Activated T-cell treated with anti-CD3 and anti-CD28 coated beads, Interleukin-2, amount 50 U/mL, for 72 hours (primary cell): ENCODE measurements at regions not wholly inside any gene's neighbourhood (a gene's known extent, or its start where the extent isn't known, plus 50 kb on each side); places are given as distances from the start of the nearest gene placed in this dataset.

Experiments used
- ATAC-seq, 2 donors: fragments of 150-1000 bp; cut with Tn5 transposase; replicated peaks in 1 of 2; 2 replicates each; pipeline ENCODE4 v1.10.0; 2021; ENCODE audit warnings: moderate library complexity in 2 of 2, mild to moderate bottlenecking in 1 of 2
- DNase-seq, 2 donors: peaks; one replicate each; pipeline ENCODE4 v3.0.0; 2021 to 2022; ENCODE audit warnings: mixed read lengths in 1 of 2
- H3K27ac Mint-ChIP-seq: one replicate; pipeline ENCODE4 v1.8.0; 2022; ENCODE audit warnings: mild to moderate bottlenecking, moderate library complexity, mixed read lengths
- H3K27me3 Mint-ChIP-seq: one replicate; pipeline ENCODE4 v1.8.0; 2022; ENCODE audit warnings: low read depth, mixed read lengths
- H3K36me3 Mint-ChIP-seq, 2 donors: one replicate each; pipeline ENCODE4 v1.8.0; 2022; ENCODE audit warnings: mixed read lengths in 2 of 2, mild to moderate bottlenecking in 1 of 2; ENCODE audit not compliant: insufficient read depth in 2 of 2
- H3K4me1 Mint-ChIP-seq: one replicate; pipeline ENCODE4 v1.8.0; 2022; ENCODE audit warnings: low read depth, mixed read lengths
- H3K4me3 Mint-ChIP-seq, 2 donors: one replicate each; pipeline ENCODE4 v1.8.0; 2022; ENCODE audit warnings: mild to moderate bottlenecking in 2 of 2, mixed read lengths in 2 of 2, moderate library complexity in 2 of 2
- H3K9me3 Mint-ChIP-seq, 2 donors: one replicate each; pipeline ENCODE4 v1.8.0; 2022; ENCODE audit warnings: mixed read lengths in 2 of 2

DNA sequence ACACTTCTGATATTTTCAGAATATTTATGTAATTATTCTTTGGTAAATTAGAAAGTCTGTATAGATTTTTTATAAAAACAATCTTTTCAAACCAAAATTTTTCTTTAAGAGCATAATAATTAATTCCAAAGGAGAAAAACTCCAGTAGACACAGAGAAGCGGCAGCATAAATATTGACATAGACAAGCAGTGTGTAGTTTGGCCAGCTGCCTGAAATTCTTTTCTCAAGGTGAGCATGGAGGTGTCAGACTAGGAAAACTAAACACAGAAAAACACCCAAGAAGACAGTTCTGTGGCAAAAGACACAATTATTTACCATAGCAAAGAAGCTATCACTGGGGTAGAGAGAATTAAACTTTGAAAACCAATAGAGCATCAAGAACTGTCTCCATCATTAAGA, 82.4 kb downstream of the KLF6 start:
- Mint-ChIP-seq H3K27ac (no peak overlapping the region), H3K27me3 (peaks cover 4% of the 10 kb centered on the region), H3K4me1 (no peaks in the 10 kb centered on the region), H3K4me3 (no peak overlapping the region), H3K9me3 (peaks cover 0 to 2% of the 10 kb centered on the region in 2 donors), H3K36me3 (no peaks in the 10 kb centered on the region)
- ATAC-seq (no peak), DNase-seq (no peak)

DNA sequence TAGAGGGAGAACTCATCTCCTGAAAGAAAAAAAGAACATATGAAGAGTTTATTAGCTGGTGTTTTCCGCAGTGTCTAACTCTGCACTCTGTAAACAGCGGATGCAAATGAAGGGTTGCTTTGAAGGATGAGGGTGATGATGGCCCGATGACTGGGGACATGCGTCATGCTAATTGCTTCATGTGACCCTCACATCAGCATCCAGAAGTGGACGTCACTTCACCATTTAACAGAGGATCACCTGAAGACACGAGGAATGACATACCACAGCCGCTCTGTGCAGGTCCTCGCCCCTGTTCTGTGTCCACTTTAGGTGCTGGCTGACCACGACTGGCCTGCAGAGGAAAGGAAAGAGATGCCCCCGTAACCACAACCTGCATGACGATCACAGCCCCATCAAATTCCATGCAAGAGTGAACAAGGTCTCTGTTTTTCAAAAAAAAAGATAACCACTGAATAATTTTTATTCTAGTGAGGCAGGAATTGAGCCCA, 82.9 kb downstream of the KLF6 start:
- DNase-seq (no peak), ATAC-seq (no peak)
- Mint-ChIP-seq H3K9me3 (peaks cover 0 to 4% of the 10 kb centered on the region in 2 donors), H3K4me1 (no peaks in the 10 kb centered on the region), H3K36me3 (no peaks in the 10 kb centered on the region), H3K27ac (no peak overlapping the region), H3K27me3 (peaks cover 9% of the 10 kb centered on the region), H3K4me3 (no peak overlapping the region)

DNA sequence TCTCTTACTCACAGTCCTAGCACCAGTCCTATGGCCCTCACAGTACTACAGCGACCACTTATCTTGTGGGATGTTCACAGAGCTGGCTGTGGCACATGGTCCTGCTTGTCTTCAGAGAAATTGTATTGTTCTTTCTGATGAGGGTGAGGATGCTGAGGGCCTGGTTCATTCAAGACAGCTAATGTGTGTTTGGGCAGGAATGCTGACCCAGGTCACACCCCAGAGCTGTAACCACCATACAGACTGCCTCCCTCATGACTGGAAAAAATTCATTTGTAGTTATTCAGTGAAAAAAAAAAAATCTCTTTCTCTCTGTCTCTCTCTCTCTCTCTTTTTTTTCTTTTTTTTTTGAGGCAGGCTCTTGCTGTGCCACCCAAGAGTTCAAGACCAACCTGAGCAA, 83.5 kb downstream of the KLF6 start:
- no peak overlapping the region for H3K27ac Mint-ChIP-seq
- no peaks in the 10 kb centered on the region for H3K36me3 Mint-ChIP-seq
- DNase-seq (no peak), ATAC-seq (no peak)
- no peak overlapping the region for H3K4me3 Mint-ChIP-seq
- H3K9me3 Mint-ChIP-seq, result peaks cover 0 to 5% of the 10 kb centered on the region in 2 donors
- peaks cover 11% of the 10 kb centered on the region for H3K27me3 Mint-ChIP-seq
- no peaks in the 10 kb centered on the region for H3K4me1 Mint-ChIP-seq

DNA sequence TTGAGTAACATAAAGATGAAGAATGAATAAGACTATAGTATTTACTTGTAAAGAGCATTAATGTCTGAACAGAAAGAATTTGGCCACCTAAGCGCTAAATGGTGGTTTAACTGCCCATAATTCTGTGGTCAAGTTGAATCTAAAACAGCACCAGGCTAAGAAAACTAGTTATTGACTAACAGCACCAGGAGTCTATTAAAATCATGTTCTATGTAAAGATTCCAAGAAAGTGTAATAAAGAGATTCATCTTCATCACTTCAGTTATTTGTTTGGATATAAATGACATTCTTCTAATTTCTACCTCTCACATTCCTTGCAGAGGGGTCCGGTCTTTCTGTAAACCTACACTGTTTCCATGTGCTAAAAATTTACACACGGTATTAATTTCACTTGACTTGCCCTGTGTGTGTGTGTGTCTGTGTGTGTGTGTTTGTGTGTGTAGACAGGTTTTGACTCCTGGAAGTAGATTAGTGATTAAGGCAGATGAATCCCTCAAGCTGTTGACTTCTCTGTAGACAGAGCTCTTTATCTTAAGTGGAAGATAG, 84.4 kb downstream of the KLF6 start:
- ATAC-seq, result no peak
- Mint-ChIP-seq H3K27ac (no peak overlapping the region), H3K9me3 (peaks cover 0 to 8% of the 10 kb centered on the region in 2 donors), H3K4me1 (no peaks in the 10 kb centered on the region), H3K36me3 (no peaks in the 10 kb centered on the region), H3K4me3 (no peak overlapping the region), H3K27me3 (peaks cover 11% of the 10 kb centered on the region)
- no peak for DNase-seq

DNA sequence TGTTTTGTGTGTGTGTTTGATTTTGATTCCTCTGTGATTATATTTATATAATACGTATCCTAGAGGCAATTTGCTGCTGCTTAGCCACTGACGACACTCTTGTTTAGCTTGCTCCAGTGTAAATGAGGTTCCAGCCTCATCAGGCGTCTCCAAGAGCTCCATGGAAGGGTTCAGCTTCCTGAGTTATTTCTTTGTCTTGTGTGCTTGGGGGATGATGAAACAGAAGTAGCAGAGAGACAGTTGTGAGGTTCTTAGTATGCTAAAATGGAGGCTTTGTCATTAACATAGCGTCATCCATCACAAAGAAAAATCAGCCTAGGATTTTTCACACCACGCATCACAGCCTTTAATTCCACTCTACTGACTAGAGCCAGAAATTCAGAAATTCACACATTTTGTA, 85.1 kb downstream of the KLF6 start:
- H3K27ac Mint-ChIP-seq, result no peak overlapping the region
- DNase-seq, result no peak
- peaks cover 11% of the 10 kb centered on the region for H3K27me3 Mint-ChIP-seq
- H3K36me3 Mint-ChIP-seq, result no peaks in the 10 kb centered on the region
- no peak overlapping the region for H3K4me3 Mint-ChIP-seq
- no peaks in the 10 kb centered on the region for H3K4me1 Mint-ChIP-seq
- H3K9me3 Mint-ChIP-seq, result peaks cover 0 to 8% of the 10 kb centered on the region in 2 donors
- no peak for ATAC-seq

DNA sequence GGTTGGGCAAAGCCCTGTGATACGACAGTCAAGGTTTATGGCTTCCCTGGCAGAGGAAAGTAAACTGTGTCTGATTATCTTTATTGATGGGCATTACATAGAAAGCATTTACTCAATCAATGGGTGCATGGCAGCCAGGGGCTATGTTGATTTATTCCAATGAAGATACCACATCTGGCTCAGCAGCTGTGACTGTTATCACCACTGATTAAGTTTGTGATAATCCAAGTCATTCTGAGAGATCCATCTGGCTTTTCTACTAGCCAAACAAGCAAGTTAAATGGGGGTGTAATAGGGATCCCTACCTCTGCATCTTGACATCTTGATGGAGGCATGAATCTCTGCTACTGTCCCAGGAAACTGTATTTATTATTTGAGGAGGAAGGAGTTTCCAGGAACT, 86.7 kb downstream of the KLF6 start:
- H3K27me3 Mint-ChIP-seq, result peaks cover 11% of the 10 kb centered on the region
- no peak overlapping the region for H3K27ac Mint-ChIP-seq
- peaks cover 0 to 8% of the 10 kb centered on the region in 2 donors for H3K9me3 Mint-ChIP-seq
- no peak for ATAC-seq
- no peaks in the 10 kb centered on the region for H3K36me3 Mint-ChIP-seq
- no peaks in the 10 kb centered on the region for H3K4me1 Mint-ChIP-seq
- no peak overlapping the region for H3K4me3 Mint-ChIP-seq
- no peak for DNase-seq

DNA sequence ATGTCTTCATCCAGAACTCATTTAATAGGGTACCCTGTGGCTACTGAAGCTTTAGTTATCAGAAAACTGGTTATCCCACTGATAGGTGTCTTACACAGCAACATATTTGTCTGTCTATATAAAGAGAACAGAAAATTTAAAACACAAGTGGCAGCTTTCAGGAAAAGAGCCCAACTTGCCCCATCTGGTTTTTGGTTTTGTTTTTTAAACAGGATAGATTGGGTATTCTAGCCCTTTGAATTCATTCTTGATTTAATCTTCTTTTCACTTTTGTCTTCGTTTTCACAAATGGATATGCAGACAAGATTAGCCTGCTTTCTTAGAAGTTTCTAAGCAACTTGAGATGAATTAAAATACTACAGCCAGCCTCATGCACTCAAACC, 91.3 kb downstream of the KLF6 start:
- no peak for ATAC-seq
- Mint-ChIP-seq H3K36me3 (no peaks in the 10 kb centered on the region), H3K4me1 (peaks cover 12% of the 10 kb centered on the region), H3K9me3 (peaks cover 0 to 8% of the 10 kb centered on the region in 2 donors), H3K4me3 (no peak overlapping the region), H3K27ac (no peak overlapping the region), H3K27me3 (peaks cover 11% of the 10 kb centered on the region)
- no peak for DNase-seq

DNA sequence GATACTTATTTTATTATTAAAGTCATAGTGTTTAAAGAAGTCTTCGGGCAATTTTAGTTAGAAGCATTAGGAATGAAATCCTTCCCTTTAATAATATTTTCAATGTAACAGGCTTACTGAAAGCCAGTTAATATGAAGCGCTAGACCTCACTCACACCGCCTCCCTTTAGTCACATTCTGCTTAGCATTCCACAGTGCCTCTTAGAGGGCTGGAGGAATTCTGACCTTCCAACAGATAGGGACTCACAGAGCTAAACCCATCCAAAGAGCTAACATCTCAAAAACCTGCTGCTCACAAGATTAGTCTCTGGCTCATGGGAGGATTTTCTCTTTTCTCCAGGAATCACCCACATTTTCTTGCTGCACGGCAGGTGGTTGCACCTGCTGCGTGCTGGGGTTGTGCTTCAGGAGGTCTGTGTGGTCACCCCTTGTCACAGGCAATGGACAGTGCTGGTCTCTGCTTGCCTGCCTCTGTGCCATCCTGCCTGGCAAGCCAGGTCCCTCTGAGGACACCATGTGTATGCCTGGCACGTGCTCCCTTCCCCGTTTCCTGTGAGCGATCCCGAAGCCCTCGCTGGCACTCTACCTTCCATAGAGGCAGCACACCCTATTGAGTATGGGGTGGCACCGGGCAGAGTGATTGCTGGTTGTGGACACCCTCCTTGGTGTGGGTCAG, 91.8 kb downstream of the KLF6 start:
- H3K36me3 Mint-ChIP-seq, result no peaks in the 10 kb centered on the region
- no peak overlapping the region for H3K27ac Mint-ChIP-seq
- DNase-seq, result no peak
- H3K9me3 Mint-ChIP-seq, result peaks cover 0 to 8% of the 10 kb centered on the region in 2 donors
- no peak for ATAC-seq
- H3K27me3 Mint-ChIP-seq, result peaks cover 11% of the 10 kb centered on the region
- peaks cover 12% of the 10 kb centered on the region for H3K4me1 Mint-ChIP-seq
- H3K4me3 Mint-ChIP-seq, result no peak overlapping the region

DNA sequence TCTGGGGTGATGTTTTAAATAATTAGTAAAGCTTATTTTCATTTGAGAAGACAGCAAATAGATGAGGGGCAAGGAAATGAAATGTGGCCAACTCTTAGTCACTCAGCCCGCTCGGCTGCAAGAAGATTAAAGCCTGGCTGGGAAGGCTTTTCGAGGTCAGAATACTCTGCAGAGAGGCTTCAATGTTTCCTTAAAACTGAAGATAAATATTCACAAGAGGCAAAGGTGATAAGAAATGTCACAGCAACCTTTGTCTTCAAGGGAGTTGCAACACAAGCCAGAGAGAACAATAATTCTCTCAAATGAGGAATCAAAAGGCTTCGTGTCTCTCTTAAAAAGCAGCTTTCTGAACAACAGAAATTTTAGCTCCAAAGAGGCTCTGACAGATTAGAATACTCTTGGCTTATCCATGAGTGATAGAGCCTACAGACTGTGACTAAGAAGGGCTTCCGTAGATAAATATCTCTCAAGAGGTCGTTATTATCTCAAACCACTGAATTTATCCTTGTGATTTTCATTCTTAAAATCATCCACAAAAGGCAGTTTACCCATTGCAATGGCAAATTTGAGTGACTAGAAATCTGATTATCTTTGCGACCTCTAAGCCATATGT, 92.5 kb downstream of the KLF6 start:
- H3K27ac Mint-ChIP-seq, result no peak overlapping the region
- H3K27me3 Mint-ChIP-seq, result peaks cover 10% of the 10 kb centered on the region
- peaks cover 0 to 5% of the 10 kb centered on the region in 2 donors for H3K9me3 Mint-ChIP-seq
- ATAC-seq (no peak), DNase-seq (no peak)
- no peak overlapping the region for H3K4me3 Mint-ChIP-seq
- peaks cover 12% of the 10 kb centered on the region for H3K4me1 Mint-ChIP-seq
- H3K36me3 Mint-ChIP-seq, result no peaks in the 10 kb centered on the region

DNA sequence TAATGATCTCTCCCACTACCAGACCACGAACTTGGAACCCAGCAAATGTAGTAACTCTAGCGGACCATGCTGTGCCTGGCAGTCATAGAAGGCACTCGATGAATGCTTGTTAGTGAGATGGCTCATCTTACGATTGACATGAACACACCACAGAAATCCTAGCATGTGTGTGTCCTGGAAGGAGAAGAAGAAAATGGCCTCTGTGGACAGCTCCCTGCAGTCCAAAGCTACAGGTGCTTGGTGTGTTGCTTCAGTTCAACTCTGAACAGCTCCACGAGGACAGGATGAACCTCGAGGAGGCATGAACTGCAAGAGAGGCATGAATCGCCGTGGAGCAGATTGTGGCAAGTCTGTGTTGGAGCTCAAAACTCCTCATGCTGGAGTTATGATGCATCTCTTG, 93.5 kb downstream of the KLF6 start:
- Mint-ChIP-seq H3K9me3 (peaks cover 0 to 2% of the 10 kb centered on the region in 2 donors), H3K4me1 (peaks cover 12% of the 10 kb centered on the region), H3K4me3 (no peak overlapping the region), H3K36me3 (no peaks in the 10 kb centered on the region), H3K27me3 (peaks cover 7% of the 10 kb centered on the region), H3K27ac (no peak overlapping the region)
- DNase-seq, result no peak
- ATAC-seq, result no peak

DNA sequence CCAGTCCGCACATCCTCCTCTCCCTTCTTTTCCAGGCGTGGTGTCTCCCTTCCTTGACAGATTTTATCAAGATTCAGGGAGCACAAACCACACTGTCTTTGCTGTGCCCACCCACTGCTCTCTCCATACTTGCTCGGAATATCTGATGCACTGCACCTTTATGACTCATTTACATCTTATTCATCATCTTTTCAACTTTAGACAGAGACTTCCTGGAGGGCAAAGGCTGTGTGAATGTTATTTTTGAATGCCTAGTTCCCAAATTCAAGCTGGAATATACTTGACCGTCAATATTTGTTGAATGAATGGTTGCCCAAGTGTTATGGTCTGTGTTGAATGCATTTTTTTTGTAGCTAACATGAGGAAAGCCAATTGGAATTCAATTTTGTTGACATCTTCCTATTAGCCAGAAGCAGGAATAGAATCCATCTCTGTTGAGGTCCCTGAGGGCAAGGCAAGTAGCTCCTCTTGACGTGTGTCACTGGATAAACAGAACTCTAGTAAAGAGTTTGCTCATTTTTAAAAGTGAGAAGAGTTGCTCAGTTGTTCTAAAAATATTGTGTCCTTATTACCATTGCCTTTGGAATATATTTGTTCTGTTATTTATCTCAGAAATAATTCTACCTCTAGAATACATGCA, 95.0 kb downstream of the KLF6 start:
- H3K9me3 Mint-ChIP-seq, result no peaks in the 10 kb centered on the region
- peaks cover 7% of the 10 kb centered on the region for H3K27me3 Mint-ChIP-seq
- peak overlapping the region in 1 of 2 donors; percentile 55 for H3K4me3 Mint-ChIP-seq
- no peaks in the 10 kb centered on the region for H3K36me3 Mint-ChIP-seq
- peaks cover 15% of the 10 kb centered on the region for H3K4me1 Mint-ChIP-seq
- ATAC-seq (peak; percentile 65 to 82), DNase-seq (peak in 1 of 2 donors; percentile 11)
- H3K27ac Mint-ChIP-seq, result no peak overlapping the region

DNA sequence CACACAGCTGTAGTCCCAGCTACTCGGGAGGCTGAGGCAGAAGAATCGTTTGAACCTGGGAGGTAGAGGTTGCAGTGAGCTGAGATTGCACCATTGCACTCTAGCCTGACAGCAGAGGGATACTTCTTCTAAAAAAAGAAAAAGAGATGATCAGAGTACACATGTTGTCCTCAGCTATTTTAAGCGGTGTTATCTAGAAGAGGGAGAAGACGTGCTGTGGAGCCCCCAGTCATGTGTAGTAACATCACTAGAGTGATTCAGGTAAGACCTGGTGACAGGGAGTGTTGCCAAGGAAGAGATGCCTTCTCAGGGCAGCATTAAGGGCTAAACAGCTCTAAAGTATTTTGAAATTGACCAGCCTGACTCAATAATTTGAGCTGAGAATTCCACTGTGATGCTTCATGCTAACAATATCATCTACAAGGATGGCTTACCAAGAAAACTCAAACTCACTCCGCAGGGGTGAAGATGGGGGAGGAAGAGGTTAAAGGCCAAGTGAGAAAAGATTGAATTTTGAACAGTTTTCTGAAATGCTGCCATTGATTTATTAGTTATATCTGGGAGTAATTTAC, 97.4 kb downstream of the KLF6 start:
- H3K9me3 Mint-ChIP-seq, result no peaks in the 10 kb centered on the region
- ATAC-seq (no peak), DNase-seq (no peak)
- H3K36me3 Mint-ChIP-seq, result no peaks in the 10 kb centered on the region
- no peak overlapping the region for H3K27ac Mint-ChIP-seq
- peaks cover 7% of the 10 kb centered on the region for H3K27me3 Mint-ChIP-seq
- H3K4me1 Mint-ChIP-seq, result peaks cover 32% of the 10 kb centered on the region
- no peak overlapping the region for H3K4me3 Mint-ChIP-seq

DNA sequence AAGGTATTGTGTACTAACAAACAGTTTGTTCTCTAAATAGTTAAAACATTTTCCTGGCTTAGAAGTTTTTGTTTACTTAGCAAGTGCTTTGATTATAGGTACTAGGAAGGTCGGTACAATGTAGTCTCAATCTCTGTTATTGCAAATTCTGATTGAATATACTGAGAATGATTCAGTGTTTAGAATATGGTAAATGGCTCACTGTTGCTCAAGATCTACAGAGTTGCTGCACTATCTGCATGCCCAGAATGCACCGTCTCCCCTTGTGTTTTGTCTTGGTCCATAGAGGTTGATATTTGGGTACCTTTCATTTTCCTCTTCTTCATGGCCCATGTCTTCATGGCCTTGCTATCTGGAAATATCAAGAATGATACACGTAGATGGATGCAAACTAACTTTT, 99.6 kb downstream of the KLF6 start:
- Mint-ChIP-seq H3K27ac (no peak overlapping the region), H3K9me3 (no peaks in the 10 kb centered on the region), H3K36me3 (no peaks in the 10 kb centered on the region), H3K27me3 (peaks cover 7% of the 10 kb centered on the region), H3K4me3 (no peak overlapping the region), H3K4me1 (peaks cover 31% of the 10 kb centered on the region)
- DNase-seq (no peak), ATAC-seq (no peak)
